A673 (cell line): ENCODE measurements at regions not wholly inside any gene's neighbourhood (a gene's known extent, or its start where the extent isn't known, plus 50 kb on each side); places are given as distances from the start of the nearest gene placed in this dataset.

Experiments
- BruUV-seq: library from RNA; stranded (reverse); fragments of 400-500 nt; replicated peaks from 2 replicates; lab custom pipeline; 2021; lab: Mats Ljungman, UMichigan
- CTCF ChIA-PET: fragments of 300-600 bp; sonication (Branson Sonifier 250); formaldehyde crosslinking; loops from one replicate; lab custom pipeline; 2022; ENCODE audit warnings: antibody characterized with exemption; lab: Charles Lee
- POLR2A ChIA-PET: fragments of 300-600 bp; sonication (Branson Sonifier 250); formaldehyde crosslinking; loops from one replicate; lab custom pipeline; 2022; ENCODE audit warnings: antibody characterized with exemption; ENCODE audit not compliant: low non-redundant PET; lab: Charles Lee
- DNase-seq: peaks from one replicate; pipeline ENCODE4 v3.0.0-alpha.2; 2015; ENCODE audit warnings: low spot score
- H3K27ac ChIP-seq: fragments of 200-600 bp; sonication (generic); 2 replicates; pipeline ENCODE4 v1.5.1; 2016; ENCODE audit warnings: mixed run types, low read depth, mild to moderate bottlenecking, mixed read lengths, antibody characterized with exemption, low read length; ENCODE audit not compliant: poor library complexity, severe bottlenecking
- H3K27me3 ChIP-seq: fragments of 200-600 bp; sonication (generic); replicated peaks from 2 replicates; pipeline ENCODE4 v1.6.1; 2017; ENCODE audit warnings: mixed run types, low read depth, mild to moderate bottlenecking, mixed read lengths, antibody characterized with exemption, low read length; ENCODE audit not compliant: insufficient read depth, poor library complexity
- H3K36me3 ChIP-seq: fragments of 200-600 bp; sonication (generic); 2 replicates; pipeline ENCODE4 v1.6.1; 2016; ENCODE audit warnings: mixed run types, mild to moderate bottlenecking, mixed read lengths, antibody characterized with exemption, low read length; ENCODE audit not compliant: insufficient read depth, poor library complexity, severe bottlenecking
- H3K4me1 ChIP-seq: fragments of 200-600 bp; sonication (generic); 2 replicates; pipeline ENCODE4 v1.6.1; 2017; ENCODE audit warnings: mixed run types, mild to moderate bottlenecking, mixed read lengths, antibody characterized with exemption, low read length; ENCODE audit not compliant: insufficient read depth, poor library complexity, severe bottlenecking
- H3K4me3 ChIP-seq: fragments of 200-600 bp; sonication (generic); 2 replicates; pipeline ENCODE4 v1.5.1; 2016; ENCODE audit warnings: low read depth, mixed run types, mild to moderate bottlenecking, mixed read lengths, low read length; ENCODE audit not compliant: poor library complexity, severe bottlenecking
- H3K9me3 ChIP-seq: fragments of 200-600 bp; sonication (generic); 2 replicates; pipeline ENCODE4 v1.6.1; 2016; ENCODE audit warnings: mixed run types, low read depth, mild to moderate bottlenecking, mixed read lengths, antibody characterized with exemption, low read length; ENCODE audit not compliant: poor library complexity, severe bottlenecking
- EZH2 ChIP-seq: fragments of 200-600 bp; sonication (generic); IDR thresholded peaks from 2 replicates; pipeline ENCODE4 v1.6.1; 2017; ENCODE audit warnings: borderline replicate concordance, low read depth, mild to moderate bottlenecking, mixed read lengths, antibody characterized with exemption, low read length; ENCODE audit not compliant: poor library complexity, severe bottlenecking
- intact Hi-C: fragments of 100-400 bp; cut with micrococcal nuclease; formaldehyde crosslinking; loops from one replicate; pipeline ENCODE4 v1.10.0; 2022; ENCODE audit not compliant: unreplicated experiment
- TF ChIP-seq, protein P1 (sequence below): fragments of 300-800, 200-600 bp; sonication (generic); conservative IDR thresholded peaks from 2 replicates; pipeline ENCODE4 v1.5.1; 2017; ENCODE audit warnings: low read depth, mild to moderate bottlenecking, antibody characterized with exemption, low read length, moderate library complexity, mixed read lengths

DNA sequence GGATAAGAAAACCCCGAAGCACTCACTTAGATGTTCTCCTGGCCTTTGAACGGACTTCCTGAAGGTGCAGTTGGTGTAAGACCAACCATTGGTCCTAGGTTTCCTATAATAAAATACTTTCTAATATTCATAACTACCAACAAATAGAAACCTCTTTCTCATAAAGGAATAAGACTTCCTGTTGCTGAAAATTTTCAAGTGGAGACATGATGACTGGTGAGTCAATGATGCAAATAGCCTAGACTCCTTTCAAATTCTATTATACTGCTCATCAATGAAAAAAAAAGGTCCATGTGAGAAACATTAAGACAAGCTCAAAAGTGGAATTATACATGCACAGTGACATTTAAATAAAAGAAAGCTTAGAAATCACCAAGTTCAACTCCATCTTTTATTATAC is 862.8 kb downstream of the FAM181B start:
- no peak for DNase-seq
- Histone ChIP-seq H3K4me1 (no peaks in the 10 kb centered on the region), H3K27ac (no peak overlapping the region), H3K9me3 (no peaks in the 10 kb centered on the region), H3K4me3 (no peak overlapping the region), H3K27me3 (no peaks in the 10 kb centered on the region), H3K36me3 (no peaks in the 10 kb centered on the region)
- BruUV-seq: no TSS peak
- intact Hi-C loops: no loop called here
- ChIA-PET CTCF (no interaction called here), POLR2A (no interaction called here)
- TF ChIP-seq, protein P1, sequence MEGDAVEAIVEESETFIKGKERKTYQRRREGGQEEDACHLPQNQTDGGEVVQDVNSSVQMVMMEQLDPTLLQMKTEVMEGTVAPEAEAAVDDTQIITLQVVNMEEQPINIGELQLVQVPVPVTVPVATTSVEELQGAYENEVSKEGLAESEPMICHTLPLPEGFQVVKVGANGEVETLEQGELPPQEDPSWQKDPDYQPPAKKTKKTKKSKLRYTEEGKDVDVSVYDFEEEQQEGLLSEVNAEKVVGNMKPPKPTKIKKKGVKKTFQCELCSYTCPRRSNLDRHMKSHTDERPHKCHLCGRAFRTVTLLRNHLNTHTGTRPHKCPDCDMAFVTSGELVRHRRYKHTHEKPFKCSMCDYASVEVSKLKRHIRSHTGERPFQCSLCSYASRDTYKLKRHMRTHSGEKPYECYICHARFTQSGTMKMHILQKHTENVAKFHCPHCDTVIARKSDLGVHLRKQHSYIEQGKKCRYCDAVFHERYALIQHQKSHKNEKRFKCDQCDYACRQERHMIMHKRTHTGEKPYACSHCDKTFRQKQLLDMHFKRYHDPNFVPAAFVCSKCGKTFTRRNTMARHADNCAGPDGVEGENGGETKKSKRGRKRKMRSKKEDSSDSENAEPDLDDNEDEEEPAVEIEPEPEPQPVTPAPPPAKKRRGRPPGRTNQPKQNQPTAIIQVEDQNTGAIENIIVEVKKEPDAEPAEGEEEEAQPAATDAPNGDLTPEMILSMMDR: no peak
- no peak for TF ChIP-seq EZH2

DNA sequence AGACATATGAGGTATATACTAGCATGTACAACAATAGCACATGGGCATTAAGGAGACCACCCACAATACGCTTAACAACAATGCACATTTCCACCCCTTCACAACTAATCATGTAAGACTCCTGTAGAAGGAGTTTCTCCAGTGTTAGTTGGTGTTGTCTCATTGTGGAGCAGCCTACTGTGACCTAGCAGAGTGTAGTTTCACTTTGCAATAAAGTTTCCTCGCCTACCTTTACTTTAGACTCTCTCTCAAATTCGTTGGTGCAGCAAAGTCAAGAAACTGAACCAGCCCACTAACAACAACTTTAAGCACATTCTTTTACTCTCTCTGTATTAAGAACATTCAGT is 863.6 kb downstream of the FAM181B start:
- H3K4me1 ChIP-seq: no peaks in the 10 kb centered on the region
- no TSS peak for BruUV-seq
- intact Hi-C loops: no loop called here

DNA sequence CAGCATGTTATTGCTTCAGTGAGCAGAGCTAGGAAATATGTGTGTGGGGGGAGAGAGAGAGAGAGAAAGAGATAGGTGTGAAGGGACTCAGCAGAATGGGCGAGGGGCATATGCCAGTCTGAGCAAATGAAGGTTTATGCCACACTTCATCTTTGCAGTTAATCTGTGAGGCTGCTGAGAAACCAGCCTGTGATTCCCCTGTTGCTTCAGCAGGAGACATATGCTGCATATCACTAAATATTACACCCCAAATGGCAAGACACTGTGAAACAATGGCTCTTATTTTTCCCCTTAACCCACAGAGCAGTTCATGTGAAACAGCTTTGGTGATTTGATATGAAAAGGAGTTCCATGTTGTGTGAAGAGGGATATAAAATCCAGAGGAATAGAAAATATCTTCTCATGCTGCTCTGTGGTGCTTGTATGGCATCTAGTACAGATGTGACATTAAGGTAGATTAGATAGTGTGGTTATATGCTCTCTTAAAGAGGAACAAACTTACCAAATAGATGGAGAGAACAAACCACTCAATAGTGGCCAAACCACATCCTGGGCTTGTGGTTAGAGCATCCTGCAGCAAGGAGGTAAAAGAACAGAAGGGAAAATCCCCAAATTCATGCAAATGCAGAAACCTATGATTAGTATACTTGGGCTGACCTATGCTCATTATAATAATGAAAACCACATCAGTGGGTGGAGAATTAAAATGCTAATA is 864.2 kb downstream of the FAM181B start:
- TF ChIP-seq EZH2: no peak
- TF ChIP-seq, protein P1: no peak
- POLR2A ChIA-PET: no interaction called here
- Histone ChIP-seq H3K4me1 (no peaks in the 10 kb centered on the region), H3K4me3 (no peak overlapping the region), H3K27ac (no peak overlapping the region), H3K27me3 (no peaks in the 10 kb centered on the region), H3K36me3 (no peaks in the 10 kb centered on the region), H3K9me3 (no peaks in the 10 kb centered on the region)
- BruUV-seq: no TSS peak
- intact Hi-C loops: no loop called here
- CTCF ChIA-PET: no interaction called here
- DNase-seq: no peak

More for the DNA sequence above, 863.6 kb downstream of the FAM181B start:
- POLR2A ChIA-PET: no interaction called here
- Histone ChIP-seq H3K27me3 (no peaks in the 10 kb centered on the region), H3K27ac (no peak overlapping the region), H3K4me3 (no peak overlapping the region), H3K36me3 (no peaks in the 10 kb centered on the region), H3K9me3 (no peaks in the 10 kb centered on the region)
- CTCF ChIA-PET: no interaction called here
- no peak for DNase-seq
- TF ChIP-seq EZH2: no peak
- TF ChIP-seq, protein P1: no peak
